ENCODE measurements at regions not wholly inside any gene's neighbourhood (a gene's known extent, or its start where the extent isn't known, plus 50 kb on each side); places are given as distances from the start of the nearest gene placed in this dataset.

GRCh38 chr3:72340056-72340455 lies 508.2 kb downstream of the SHQ1 start:
- peaks cover 15% of the 10 kb centered on the region for H3K4me1 ChIP-seq (ENCODE audit: control insufficient read depth, insufficient read depth, low read length)
- no peak overlapping the region for H2BK5ac ChIP-seq (ENCODE audit: low read depth, low read length, poor library complexity, severe bottlenecking)
- dilution Hi-C loops (cut with HindIII; ENCODE audit: low sequenced_read_pairs, unreplicated experiment): no loop called here
- H2AK5ac ChIP-seq (ENCODE audit: low read depth, low read length): no peak overlapping the region
- H3K79me1 ChIP-seq (ENCODE audit: low read depth in 1 of 2, low read length in 2 of 2): no peaks in the 10 kb centered on the region
- no peak overlapping the region for H2BK20ac ChIP-seq (ENCODE audit: low read depth, low read length)
- ChIA-PET POLR2A (ENCODE audit: unreplicated experiment) (no interaction called here), CTCF (no interaction called here)
- ATAC-seq (ENCODE audit: low read depth) (no peak), DNase-seq (no peak)
- H4K8ac ChIP-seq (ENCODE audit: low read depth in 2 of 2, low read length in 2 of 2): no peak overlapping the region
- no peaks in the 10 kb centered on the region for H3K36me3 ChIP-seq (ENCODE audit: control insufficient read depth, insufficient read depth, low read length)
- H3K14ac ChIP-seq (replicated peaks; ENCODE audit: low read depth, low read length): no peak overlapping the region
- H3K9me1 ChIP-seq (ENCODE audit: insufficient read depth, low read length): peaks cover 25% of the 10 kb centered on the region
- in situ Hi-C loops (cut with MboI; ENCODE audit: low sequenced_read_pairs): no loop called here
- H4K91ac ChIP-seq (ENCODE audit: insufficient read depth, low read depth, low read length): no peak overlapping the region
- H2BK120ac ChIP-seq (ENCODE audit: low read depth, low read length): no peak overlapping the region
- TF ChIP-seq RFX5 (IDR thresholded peaks at IDR 0.05; ENCODE audit: low read depth, low read length) (no peak), FOS (IDR thresholded peaks at IDR 0.05; ENCODE audit: low read depth, low read length) (no peak)
- no peak overlapping the region for H2AFZ ChIP-seq (replicated peaks; ENCODE audit: low read length, poor library complexity)
- 77% methylated on average over 3 of the region's 9 CpGs; no CpG with 5 or more reads in 1 of the 2 experiments for WGBS, 2 experiments (ENCODE audit: extremely low coverage in 2 of 2, insufficient read length in 1 of 2)
- no peak overlapping the region for H2AK9ac ChIP-seq (replicated peaks; ENCODE audit: low read depth, low read length, poor library complexity)
- no peak overlapping the region for H4K5ac ChIP-seq (ENCODE audit: low read depth, low read length)
- no peak overlapping the region for H3K56ac ChIP-seq (ENCODE audit: extremely low read depth, insufficient read depth, low read length)
- H2BK15ac ChIP-seq (ENCODE audit: low read depth, low read length): no peak overlapping the region
- BruUV-seq (replicated peaks): no TSS peak
- H4K20me1 ChIP-seq (ENCODE audit: insufficient read depth, low read length): no peaks in the 10 kb centered on the region
- no peak overlapping the region for H3K18ac ChIP-seq (ENCODE audit: low read depth, low read length)
- intact Hi-C loops (cut with micrococcal nuclease): no loop called here
- H3K9ac ChIP-seq (ENCODE audit: low read depth, low read length): no peak overlapping the region
- H3K9me3 ChIP-seq (ENCODE audit: control insufficient read depth, insufficient read depth, low read length): no peaks in the 10 kb centered on the region
- H3K27ac ChIP-seq (ENCODE audit: insufficient read depth, low read length): no peak overlapping the region
- no peak overlapping the region for H3K4ac ChIP-seq (ENCODE audit: low read depth, low read length)
- no peak overlapping the region for H3K4me3 ChIP-seq (ENCODE audit: insufficient read depth, low read depth, low read length)
- H3K4me2 ChIP-seq (ENCODE audit: low read depth, low read length): no peak overlapping the region
- H3K27me3 ChIP-seq (ENCODE audit: control insufficient read depth, insufficient read depth, low read length): no peaks in the 10 kb centered on the region
- no peak overlapping the region for H3K23ac ChIP-seq (ENCODE audit: low read depth, low read length)

All from IMR-90 (cell line).